CD14-positive monocyte (primary cell): ENCODE measurements at regions not wholly inside any gene's neighbourhood (a gene's known extent, or its start where the extent isn't known, plus 50 kb on each side); places are given as distances from the start of the nearest gene placed in this dataset.

Source experiments
- DNase-seq, 3 donors: peaks; one replicate each; pipeline ENCODE4 v3.0.0-alpha.2; 2011 to 2022
- H2AFZ ChIP-seq: 2 replicates; pipeline ENCODE4 v1.6.0; 2012; ENCODE audit warnings: mild to moderate bottlenecking, low read depth, low read length, inconsistent platforms; ENCODE audit not compliant: insufficient read depth, poor library complexity, severe bottlenecking
- H3K27ac ChIP-seq, 2 donors: 1 replicate in 1 of 2; 2 replicates in 1 of 2; pipeline ENCODE4 v1.5.1; 2012 to 2013; ENCODE audit warnings: low read length in 2 of 2, control low read depth in 1 of 2, inconsistent platforms in 1 of 2, low read depth in 1 of 2, mild to moderate bottlenecking in 1 of 2
- H3K27me3 ChIP-seq, 2 donors: one replicate each; pipeline versions ENCODE4 v1.6.0 to v1.6.1; 2011 to 2013; ENCODE audit warnings: low read length in 2 of 2; ENCODE audit not compliant: control insufficient read depth in 2 of 2, insufficient read depth in 2 of 2
- H3K36me3 ChIP-seq, 2 donors: replicated peaks in 1 of 2; 1 replicate in 1 of 2; 2 replicates in 1 of 2; pipeline versions ENCODE4 v1.5.1 to v1.6.1; 2012 to 2013; ENCODE audit warnings: low read length in 2 of 2, control low read depth in 1 of 2, inconsistent platforms in 1 of 2, mild to moderate bottlenecking in 1 of 2; ENCODE audit not compliant: insufficient read depth in 2 of 2, control insufficient read depth in 1 of 2
- H3K4me1 ChIP-seq, 2 donors: 1 replicate in 1 of 2; 2 replicates in 1 of 2; pipeline versions ENCODE4 v1.5.1 to v1.6.1; 2012 to 2013; ENCODE audit warnings: low read length in 2 of 2, control low read depth in 1 of 2, inconsistent platforms in 1 of 2, mild to moderate bottlenecking in 1 of 2, moderate library complexity in 1 of 2; ENCODE audit not compliant: insufficient read depth in 2 of 2, control insufficient read depth in 1 of 2
- H3K4me2 ChIP-seq: replicated peaks from 2 replicates; pipeline ENCODE3; 2012; ENCODE audit warnings: low read length, moderate library complexity, mild to moderate bottlenecking; ENCODE audit not compliant: poor library complexity, severe bottlenecking; ENCODE audit errors: extremely low read depth
- H3K4me3 ChIP-seq, 3 experiments: fragments of 200-600 bp in 1 of 3; sonication (generic) in 1 of 3; replicated peaks in 1 of 3; 1 replicate in 2 of 3; 2 replicates in 1 of 3; pipeline ENCODE4 v1.5.1; 2011 to 2013; ENCODE audit warnings: low read length in 3 of 3, mild to moderate bottlenecking in 3 of 3, control low read depth in 2 of 3, low read depth in 2 of 3, inconsistent platforms in 1 of 3, moderate library complexity in 1 of 3
- H3K79me2 ChIP-seq: 2 replicates; pipeline ENCODE4 v1.6.0; 2012; ENCODE audit warnings: mild to moderate bottlenecking, control low read depth, inconsistent platforms, low read length, moderate library complexity; ENCODE audit not compliant: insufficient read depth
- H3K9ac ChIP-seq: 2 replicates; pipeline ENCODE4 v1.6.0; 2017; ENCODE audit warnings: low read length, mild to moderate bottlenecking; ENCODE audit not compliant: insufficient read depth, poor library complexity, severe bottlenecking
- H3K9me3 ChIP-seq, 2 donors: replicated peaks in 1 of 2; 1 replicate in 1 of 2; 2 replicates in 1 of 2; pipeline versions ENCODE4 v1.5.1 to v1.6.1; 2012 to 2013; ENCODE audit warnings: low read length in 2 of 2, control low read depth in 1 of 2; ENCODE audit not compliant: control insufficient read depth in 1 of 2, insufficient read depth in 1 of 2
- H4K20me1 ChIP-seq: 2 replicates; pipeline ENCODE4 v1.6.0; 2012; ENCODE audit warnings: mild to moderate bottlenecking, low read length, control low read depth, moderate library complexity; ENCODE audit not compliant: insufficient read depth
- H3K27ac Mint-ChIP-seq, 7 donors: one replicate each; pipeline ENCODE4 v1.8.0; 2020; ENCODE audit warnings: mild to moderate bottlenecking in 7 of 7, mixed read lengths in 7 of 7, moderate library complexity in 6 of 7, inconsistent platforms in 2 of 7
- H3K27me3 Mint-ChIP-seq, 3 donors: one replicate each; pipeline ENCODE4 v1.8.0; 2021 to 2022; ENCODE audit warnings: low read depth in 3 of 3, mild to moderate bottlenecking in 3 of 3, mixed read lengths in 3 of 3, moderate library complexity in 3 of 3, inconsistent platforms in 1 of 3
- H3K36me3 Mint-ChIP-seq, 2 donors: one replicate each; pipeline ENCODE4 v1.8.0; 2020; ENCODE audit warnings: mixed read lengths in 2 of 2, inconsistent platforms in 1 of 2, mild to moderate bottlenecking in 1 of 2
- H3K4me1 Mint-ChIP-seq: one replicate; pipeline ENCODE4 v1.8.0; 2020; ENCODE audit warnings: mild to moderate bottlenecking, mixed read lengths
- H3K4me3 Mint-ChIP-seq, 2 donors: one replicate each; pipeline ENCODE4 v1.8.0; 2020; ENCODE audit warnings: mild to moderate bottlenecking in 2 of 2, mixed read lengths in 2 of 2, moderate library complexity in 1 of 2
- H3K9me3 Mint-ChIP-seq, 7 donors: one replicate each; pipeline ENCODE4 v1.8.0; 2020 to 2022; ENCODE audit warnings: mixed read lengths in 7 of 7, mild to moderate bottlenecking in 6 of 7, moderate library complexity in 6 of 7, inconsistent platforms in 2 of 7
- WGBS: methylation state at CpG from one replicate; pipeline ENCODE4 v1.1.5; 2013; ENCODE audit warnings: missing lambda C conversion rate; ENCODE audit not compliant: insufficient coverage; 5-methylcytosine and 5-hydroxymethylcytosine counted together
- intact Hi-C, 2 donors: fragments of 100-400 bp; cut with micrococcal nuclease; formaldehyde crosslinking; loops; one replicate each; pipeline versions ENCODE4 v1.15.0 to v1.15.1; 2023
- TF ChIP-seq, protein P1 (sequence below): fragments of 200-600 bp; IDR thresholded peaks from one replicate; pipeline ENCODE4 v1.8.0; 2022; ENCODE audit warnings: antibody characterized with exemption, mild to moderate bottlenecking

DNA sequence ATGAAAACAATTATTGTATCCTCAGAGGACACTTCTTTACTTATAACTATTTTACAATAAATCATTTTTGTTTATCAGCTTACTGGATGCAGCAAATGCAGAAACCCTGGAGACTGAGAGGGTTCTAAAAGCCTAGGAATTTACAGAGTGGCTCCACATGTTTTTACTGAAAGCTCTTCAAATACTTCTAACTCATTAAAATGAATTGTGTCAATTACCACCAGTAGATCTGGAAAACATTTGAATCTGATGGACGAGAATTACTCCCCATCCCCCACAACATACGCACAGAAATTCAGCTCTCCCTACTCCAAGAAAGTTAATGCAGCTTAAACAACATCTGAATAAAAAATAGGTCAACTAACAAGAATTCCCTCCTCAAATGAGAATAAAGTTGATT lies 319.8 kb upstream of the FIGN start:
- H3K4me1 Mint-ChIP-seq, result no peaks in the 10 kb centered on the region

DNA sequence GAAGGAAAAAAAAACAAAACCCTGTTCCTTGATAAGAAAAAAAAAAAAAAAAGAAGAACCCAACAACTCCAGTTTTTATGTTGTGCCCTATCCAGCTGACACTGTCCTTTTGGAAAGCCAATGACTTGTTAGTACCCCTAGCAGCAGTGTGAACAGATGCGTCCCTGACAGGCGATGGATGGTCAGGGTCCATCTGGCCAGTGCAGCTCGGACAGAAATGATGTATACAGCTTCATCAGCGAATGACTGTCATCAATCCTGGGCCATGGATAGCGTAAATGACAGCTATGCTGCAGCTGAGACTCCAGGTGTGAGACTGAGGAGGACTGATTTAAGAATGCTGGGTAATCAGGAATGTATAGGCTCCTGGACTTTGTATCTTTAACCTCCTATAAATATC lies 318.8 kb upstream of the FIGN start:
- 91% methylated on average over 5 of the region's 5 CpGs for WGBS
- no peak overlapping the region for H3K27ac Mint-ChIP-seq
- H3K9me3 Mint-ChIP-seq, result no peaks in the 10 kb centered on the region
- Histone ChIP-seq H2AFZ (no peak overlapping the region), H3K4me1 (no peaks in the 10 kb centered on the region), H3K4me3 (no peak overlapping the region), H3K27ac (no peak overlapping the region), H3K36me3 (no peaks in the 10 kb centered on the region), H3K9ac (no peak overlapping the region), H4K20me1 (no peaks in the 10 kb centered on the region), H3K9me3 (no peaks in the 10 kb centered on the region), H3K79me2 (no peaks in the 10 kb centered on the region), H3K27me3 (no peaks in the 10 kb centered on the region), H3K4me2 (no peak overlapping the region)
- H3K4me3 Mint-ChIP-seq, result no peak overlapping the region
- no peak for DNase-seq
- TF ChIP-seq, protein P1, sequence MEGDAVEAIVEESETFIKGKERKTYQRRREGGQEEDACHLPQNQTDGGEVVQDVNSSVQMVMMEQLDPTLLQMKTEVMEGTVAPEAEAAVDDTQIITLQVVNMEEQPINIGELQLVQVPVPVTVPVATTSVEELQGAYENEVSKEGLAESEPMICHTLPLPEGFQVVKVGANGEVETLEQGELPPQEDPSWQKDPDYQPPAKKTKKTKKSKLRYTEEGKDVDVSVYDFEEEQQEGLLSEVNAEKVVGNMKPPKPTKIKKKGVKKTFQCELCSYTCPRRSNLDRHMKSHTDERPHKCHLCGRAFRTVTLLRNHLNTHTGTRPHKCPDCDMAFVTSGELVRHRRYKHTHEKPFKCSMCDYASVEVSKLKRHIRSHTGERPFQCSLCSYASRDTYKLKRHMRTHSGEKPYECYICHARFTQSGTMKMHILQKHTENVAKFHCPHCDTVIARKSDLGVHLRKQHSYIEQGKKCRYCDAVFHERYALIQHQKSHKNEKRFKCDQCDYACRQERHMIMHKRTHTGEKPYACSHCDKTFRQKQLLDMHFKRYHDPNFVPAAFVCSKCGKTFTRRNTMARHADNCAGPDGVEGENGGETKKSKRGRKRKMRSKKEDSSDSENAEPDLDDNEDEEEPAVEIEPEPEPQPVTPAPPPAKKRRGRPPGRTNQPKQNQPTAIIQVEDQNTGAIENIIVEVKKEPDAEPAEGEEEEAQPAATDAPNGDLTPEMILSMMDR, result no peak
- no peaks in the 10 kb centered on the region for H3K36me3 Mint-ChIP-seq
- no peaks in the 10 kb centered on the region for H3K4me1 Mint-ChIP-seq
- no peaks in the 10 kb centered on the region for H3K27me3 Mint-ChIP-seq
- intact Hi-C loops, result no loop called here

More for the DNA sequence above, 319.8 kb upstream of the FIGN start:
- Histone ChIP-seq H2AFZ (no peak overlapping the region), H3K4me1 (no peaks in the 10 kb centered on the region), H3K4me3 (no peak overlapping the region), H3K4me2 (no peak overlapping the region), H3K27me3 (no peaks in the 10 kb centered on the region), H3K9ac (no peak overlapping the region), H3K79me2 (no peaks in the 10 kb centered on the region), H3K36me3 (no peaks in the 10 kb centered on the region), H3K9me3 (no peaks in the 10 kb centered on the region), H3K27ac (no peak overlapping the region), H4K20me1 (no peaks in the 10 kb centered on the region)
- no peaks in the 10 kb centered on the region for H3K36me3 Mint-ChIP-seq
- TF ChIP-seq, protein P1, result no peak
- H3K4me3 Mint-ChIP-seq, result no peak overlapping the region
- no peaks in the 10 kb centered on the region for H3K9me3 Mint-ChIP-seq
- no peaks in the 10 kb centered on the region for H3K27me3 Mint-ChIP-seq
- DNase-seq, result no peak
- WGBS, result no CpG with 5 or more reads among the region's 2 CpGs
- intact Hi-C loops, result no loop called here
- H3K27ac Mint-ChIP-seq, result no peak overlapping the region
